ENCODE measurements at regions not wholly inside any gene's neighbourhood (a gene's known extent, or its start where the extent isn't known, plus 50 kb on each side); places are given as distances from the start of the nearest gene placed in this dataset.
"Not testable (repeated sequence)": the region's sequence is repeated elsewhere in the genome, so short reads cannot be mapped to it uniquely, and the experiment has no call there.

DNA sequence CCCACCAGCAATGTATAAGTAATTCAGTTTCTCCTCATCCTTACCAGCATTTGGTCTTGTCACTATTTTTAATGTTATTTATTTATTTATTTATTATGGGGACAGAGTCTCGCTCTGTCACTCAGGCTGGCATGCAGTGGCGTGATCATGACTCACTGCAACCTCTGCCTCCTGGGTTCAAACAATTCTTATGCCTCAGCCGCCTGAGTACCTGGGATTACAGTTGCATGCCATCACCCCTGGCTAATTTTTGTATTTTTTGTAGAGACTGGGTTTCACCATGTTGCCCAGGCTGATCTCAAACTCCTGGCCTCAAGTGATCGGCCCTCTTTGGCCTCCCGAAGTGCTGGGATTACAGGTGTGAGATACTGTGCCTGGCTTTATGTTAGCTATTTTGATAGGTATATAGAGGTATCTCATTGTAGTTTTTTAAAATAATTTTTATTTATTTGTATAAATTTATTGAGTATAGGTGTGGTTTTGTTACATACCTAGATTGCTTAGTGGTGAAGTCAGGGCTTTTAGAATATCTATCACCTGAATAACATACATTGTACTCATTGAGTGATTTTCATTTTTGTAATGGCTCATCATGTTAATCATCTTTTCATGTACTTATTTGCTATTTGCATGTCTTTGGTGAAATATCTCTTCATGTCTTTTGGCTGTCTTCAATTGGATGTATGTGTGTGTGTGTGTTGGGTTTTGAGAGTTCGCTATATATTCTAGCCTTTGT, 53.3 kb downstream of the TANC2 start:
- DNase-seq = no peak

DNA sequence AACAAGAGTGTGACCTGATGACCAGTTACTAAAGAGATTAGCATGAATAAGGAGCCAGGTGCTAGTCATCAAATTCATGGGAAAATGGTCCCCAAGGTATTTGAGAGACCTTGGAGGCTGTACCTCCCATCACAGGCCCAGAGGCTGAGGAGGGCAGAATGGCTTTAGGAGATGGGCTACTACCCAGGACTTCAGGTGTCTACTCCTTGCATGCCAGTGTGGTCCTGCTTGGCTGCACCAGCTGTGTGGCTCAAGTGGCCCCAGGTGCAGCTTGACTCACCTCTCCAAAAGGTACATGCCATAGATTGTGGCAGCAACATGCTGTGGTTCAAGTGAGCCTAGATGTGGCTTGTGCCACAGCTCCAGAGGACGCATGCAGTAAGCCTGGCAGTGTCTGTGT, 56.5 kb downstream of the TANC2 start:
- no peak for DNase-seq

DNA sequence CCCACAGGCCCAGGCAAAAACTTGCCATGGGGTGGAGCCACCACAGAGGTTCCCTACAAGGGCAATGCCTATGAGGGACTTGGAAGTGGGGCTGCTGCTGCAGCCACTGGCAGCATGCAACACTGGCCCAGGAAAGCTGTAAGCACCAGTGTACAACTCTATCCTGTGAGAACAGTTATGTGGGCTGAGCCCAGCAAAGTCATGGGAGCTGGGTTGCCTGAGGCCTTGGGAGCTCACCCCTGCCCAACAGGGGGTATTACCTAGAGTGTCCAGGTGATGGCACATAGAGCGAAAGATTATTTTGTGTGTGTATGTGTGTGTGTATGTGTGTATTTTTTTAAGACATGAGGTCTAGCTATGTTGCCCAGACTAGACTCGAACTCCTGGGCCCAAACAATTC, 57.0 kb downstream of the TANC2 start:
- DNase-seq = no peak

DNA sequence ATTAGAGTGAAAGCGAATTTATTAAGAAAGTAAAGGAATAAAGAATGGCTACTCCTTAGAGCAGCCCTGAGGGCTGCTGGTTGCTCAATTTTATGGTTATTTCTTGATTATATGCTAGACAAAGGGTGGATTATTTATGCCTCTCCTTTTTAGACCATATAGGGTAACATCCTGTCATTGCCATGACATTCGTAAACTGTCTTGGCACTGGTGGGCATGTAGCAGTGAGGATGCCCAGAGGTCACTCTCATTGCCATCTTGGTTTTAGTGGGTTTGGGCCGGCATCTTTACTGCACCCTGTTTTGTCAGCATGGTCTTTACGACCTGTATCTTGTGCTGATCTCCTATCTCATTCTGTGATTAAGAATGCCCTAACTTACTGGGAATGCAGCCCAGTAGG, 58.2 kb downstream of the TANC2 start:
- no peak for DNase-seq

DNA sequence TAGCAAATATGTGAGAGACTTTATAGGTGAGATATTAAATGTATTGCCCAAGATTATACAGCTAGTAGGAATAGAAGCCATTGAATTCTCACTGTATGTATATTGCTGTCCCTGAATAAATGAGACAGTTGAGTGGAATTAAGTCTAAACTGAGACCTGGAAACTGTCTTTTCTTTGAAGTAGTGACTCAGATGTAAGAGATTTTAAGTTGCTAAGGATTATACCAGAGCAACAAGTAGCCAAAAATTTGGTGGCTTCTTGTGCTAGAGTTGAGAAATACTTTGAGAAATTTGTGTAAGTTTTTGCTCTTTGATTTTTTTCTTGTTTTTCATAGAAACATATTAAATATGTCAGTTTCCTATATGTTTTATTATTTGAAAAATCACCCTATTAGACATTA, 58.7 kb downstream of the TANC2 start:
- DNase-seq = no peak

DNA sequence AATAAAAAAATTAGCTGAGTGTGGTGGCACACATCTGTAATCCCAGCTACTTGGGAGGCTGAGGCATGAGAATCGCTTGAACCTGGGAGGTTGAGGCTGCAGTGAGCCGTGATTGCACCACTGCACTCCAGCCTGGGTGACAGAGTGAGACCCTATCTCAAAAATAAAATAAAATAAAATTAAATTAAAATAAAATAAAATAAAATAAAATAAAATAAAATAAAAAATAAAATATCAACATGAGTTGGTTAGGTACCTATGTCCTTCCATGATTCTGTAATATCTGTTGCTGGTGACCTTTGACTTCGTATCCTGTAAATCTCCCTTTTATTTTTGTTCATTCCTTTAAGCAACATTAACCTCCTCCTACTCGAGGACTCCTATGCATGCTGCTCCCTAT, 59.6 kb downstream of the TANC2 start:
- DNase-seq = not testable (repeated sequence)

DNA sequence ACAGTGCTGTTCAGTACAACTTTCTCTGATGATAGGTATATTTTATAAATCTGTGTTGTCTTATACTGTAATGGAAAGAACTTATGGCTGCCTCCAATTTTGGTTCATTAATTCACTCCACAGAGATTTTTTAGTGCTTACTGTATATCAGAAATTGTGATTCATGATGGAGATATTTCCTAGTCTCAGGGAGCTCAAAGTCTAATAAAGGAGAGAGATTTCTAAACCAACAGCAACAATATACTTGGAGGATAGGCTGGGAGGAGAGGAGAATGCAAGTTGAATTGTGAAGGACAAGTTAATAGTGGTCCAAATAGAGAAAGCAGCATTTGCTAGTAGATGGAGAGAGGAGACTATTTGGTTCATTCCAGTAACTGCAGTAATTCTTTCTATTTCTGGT, 63.5 kb downstream of the TANC2 start:
- DNase-seq = no peak

DNA sequence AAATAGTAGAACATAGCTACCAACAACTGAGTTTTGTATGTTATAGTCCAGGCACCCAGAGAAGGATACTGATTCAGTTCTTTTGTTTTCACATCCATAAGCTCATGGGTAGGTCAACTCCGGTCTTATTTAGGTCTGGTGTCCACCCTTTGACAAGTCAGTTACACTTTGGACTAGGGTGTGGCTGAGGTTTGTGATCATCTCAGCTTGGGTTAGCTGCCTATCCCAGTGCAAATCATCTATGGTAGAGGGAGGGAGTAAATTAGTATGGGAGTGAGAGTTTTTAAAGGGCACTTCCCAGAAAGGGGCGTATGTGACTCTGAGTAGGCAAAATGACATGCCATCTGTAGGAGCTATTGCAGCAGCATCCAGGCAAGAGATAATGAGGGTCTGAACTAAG, 66.1 kb downstream of the TANC2 start:
- DNase-seq = no peak

DNA sequence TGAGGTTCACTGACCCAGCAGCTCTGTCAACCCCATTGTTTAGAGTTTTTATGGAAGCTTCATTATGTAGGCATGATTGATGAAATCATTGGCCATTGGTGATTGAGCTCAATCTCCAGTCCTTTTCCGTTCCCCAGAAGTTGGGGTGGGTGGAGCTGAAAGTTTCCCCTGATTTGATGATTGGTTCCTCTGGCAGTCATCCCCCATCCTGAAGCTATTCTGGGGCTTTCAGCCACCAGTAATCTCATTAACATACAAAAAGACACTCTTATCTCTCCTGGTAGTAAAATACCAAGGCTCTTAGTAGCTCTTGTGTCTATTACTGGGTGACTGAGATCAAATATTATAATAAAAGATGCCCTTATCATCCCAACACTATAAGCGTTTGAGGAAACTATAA, 67.1 kb downstream of the TANC2 start:
- no peak for DNase-seq

DNA sequence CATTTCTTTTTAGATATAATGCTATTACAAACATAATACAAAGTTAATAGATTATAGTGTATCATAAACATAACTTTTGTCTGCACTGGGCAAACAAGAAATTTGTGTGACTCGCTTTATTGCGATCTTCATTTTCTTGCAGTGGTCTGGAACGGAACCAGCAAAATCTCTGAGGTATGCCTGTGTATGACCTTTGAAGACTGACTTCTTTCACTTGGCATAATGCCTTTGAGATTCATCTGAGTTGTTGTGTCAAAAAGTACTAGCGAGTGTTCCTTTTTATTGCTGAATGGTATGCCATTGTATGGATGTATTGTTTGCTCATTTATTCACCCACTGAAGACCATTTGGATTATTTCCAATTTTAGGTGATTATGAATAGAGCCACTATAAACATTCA, 69.2 kb downstream of the TANC2 start:
- no peak for DNase-seq

DNA sequence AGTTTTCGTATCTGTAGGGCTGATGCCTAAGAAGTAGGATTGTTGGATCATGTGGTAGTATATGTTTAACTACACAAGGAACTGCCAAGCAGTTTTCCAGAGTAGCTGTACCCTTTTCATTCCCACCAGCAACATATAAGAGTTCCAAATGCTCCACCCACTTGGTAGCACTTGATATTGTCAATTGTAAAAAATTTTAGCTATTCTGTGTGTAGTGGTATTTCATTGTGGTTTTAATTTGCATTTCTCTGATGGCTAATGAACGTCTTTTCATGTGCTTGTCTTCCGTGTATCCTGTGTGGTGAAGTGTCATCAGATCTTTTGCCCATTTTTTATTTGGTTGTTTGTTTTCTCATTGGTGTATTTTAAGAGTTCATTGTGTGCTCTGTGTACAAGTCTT, 69.7 kb downstream of the TANC2 start:
- no peak for DNase-seq

DNA sequence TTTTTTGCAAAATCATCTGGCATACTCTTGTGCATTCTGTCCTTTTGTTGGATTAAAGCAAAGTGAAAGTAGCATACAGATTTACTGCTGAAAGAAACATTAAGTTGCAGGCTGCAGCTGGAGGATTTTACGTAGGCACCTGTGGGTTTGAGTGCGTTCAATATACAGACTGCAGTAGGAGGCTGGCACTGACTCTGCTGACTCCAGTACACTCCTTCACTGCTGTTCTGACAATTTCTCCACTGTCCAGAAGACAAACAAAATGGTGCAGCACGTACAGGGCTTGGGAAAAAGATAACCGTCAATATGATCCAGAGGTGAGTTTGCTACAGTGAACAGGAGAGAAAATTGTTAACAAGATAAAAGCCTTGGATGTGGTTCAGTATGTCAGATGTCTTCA, 73.3 kb downstream of the TANC2 start:
- DNase-seq = peak; percentile 6

DNA sequence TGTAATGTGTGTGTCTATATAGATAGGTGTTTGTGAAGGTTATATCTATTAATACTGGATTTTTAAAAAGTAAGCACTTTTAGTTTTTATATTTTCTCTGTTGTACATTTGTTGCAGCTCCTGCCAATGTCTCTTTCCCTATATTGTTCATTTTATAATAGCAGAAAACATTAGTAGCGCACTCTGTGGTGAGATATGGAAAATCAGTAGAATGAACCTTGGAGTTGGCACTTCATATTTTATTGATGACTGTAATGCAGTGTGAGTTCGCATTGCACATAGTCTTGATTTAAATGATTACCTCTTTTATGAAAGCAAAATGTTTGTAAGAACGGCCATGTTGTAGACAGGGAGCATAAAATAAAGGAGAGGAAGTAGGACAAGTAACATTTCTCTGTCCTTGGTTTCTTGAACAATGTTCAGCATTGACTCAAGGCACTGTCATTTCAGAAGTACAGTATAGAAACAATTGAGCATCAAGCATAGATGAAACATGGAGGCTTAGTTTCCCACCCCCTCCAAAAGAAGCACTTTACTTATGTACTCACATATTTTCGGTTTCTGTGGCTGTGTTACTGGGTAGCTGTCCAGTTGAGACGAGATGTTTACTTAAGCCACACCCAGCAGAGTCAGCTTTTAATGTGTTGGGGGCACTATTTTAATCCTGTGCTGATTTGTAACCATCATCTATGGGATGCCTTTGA, 74.0 kb downstream of the TANC2 start:
- DNase-seq = peak; percentile 11

DNA sequence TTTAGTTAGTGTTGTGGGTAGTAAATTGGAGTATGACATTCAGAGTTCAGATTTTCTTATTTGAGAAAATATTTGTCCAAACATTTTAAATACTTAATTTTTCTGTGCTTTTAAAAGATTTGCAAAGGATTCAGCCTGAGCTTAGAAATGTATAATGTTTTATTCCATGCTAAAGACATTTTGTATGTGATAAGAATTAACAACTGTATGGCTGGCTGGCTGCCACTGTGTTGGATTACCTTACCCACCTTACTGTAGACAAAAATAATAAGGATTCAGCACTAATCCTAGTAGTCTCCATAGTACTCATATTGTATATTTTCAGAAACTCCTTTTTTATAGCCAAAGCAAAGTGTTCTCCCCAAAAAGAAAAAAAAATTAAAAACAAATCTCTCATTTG, 74.8 kb downstream of the TANC2 start:
- no peak for DNase-seq

DNA sequence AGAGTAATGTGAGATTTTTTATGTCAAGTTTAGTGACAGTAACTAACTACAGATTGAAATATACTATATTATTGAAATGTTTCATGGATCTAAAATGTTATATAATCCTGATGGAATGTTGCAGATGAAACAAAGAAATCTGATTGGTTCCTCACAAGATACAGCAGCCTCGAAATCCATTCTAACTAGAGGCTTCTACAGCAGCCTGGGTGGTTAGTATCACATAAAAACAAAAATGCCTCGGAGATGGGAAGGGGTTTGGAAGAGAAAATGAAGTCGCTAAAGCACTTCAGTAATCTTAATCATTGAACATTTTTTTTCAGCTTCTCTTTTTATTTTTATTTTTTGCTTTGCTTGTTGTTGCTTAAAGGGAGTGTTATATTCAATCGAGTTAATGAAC, 75.2 kb downstream of the TANC2 start:
- peak; percentile 10 for DNase-seq

DNA sequence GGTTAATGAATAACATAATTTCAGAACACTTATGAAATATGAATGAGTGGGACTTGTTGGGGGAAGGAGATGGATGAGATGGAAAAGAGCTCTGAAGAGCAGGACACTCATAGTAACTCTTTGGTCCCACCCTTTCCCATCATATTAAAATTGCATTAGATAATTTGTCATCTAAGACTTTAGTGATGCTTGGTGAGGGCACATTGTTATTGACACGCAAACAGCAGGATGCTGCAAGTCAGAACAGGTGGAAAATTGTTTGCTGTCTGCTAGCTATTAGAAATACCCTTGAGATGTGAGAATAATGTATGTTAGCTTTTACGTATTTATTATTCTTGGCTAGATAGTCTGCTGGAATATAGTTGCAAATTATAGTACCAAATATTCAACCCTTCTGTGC, 75.7 kb downstream of the TANC2 start:
- peak; percentile 19 for DNase-seq

DNA sequence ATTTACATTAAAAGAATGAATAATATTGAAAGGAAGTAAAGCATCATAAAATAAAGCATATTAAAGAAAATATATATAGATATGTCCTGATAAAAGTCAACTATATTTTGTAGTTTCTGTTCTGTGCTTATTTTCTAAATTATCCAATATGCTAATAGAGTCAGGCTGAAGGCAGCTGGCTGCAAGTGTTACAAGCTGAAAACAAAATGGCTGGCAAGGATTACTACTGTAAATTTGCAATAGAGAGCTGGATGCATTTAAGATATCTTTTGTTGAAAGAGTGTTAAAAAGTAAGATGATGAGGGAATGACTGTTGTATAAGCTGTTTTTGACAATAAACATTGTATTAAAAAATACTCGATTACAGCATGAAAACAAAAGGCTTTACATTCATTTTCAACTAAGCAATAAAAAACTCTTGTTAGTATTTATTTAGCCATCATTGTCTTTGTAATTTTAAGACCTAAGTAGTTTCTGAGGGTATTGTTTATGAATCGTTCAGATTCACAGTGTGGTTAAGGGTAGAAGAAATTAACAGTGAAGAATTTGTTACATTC, 76.3 kb downstream of the TANC2 start:
- no peak for DNase-seq

DNA sequence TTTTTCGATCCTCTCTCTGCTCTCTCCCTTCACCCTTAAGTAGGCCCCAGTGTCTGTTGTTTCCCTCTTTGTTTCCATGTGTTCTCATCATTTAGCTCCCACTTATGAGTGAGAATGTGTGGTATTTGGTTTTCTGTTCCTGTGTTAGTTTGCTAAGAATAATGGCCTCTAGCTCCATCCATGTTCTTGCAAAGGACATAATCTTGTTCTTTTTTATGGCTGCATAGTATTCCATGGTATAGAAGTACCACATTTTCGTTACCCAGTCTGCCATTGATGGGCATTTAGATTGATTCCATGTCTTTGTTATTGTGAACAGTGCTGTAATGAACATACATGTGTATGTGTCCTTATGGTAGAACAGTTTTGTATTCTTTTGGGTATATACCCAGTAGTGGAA, 91.5 kb downstream of the TANC2 start:
- DNase-seq = not testable (repeated sequence)

DNA sequence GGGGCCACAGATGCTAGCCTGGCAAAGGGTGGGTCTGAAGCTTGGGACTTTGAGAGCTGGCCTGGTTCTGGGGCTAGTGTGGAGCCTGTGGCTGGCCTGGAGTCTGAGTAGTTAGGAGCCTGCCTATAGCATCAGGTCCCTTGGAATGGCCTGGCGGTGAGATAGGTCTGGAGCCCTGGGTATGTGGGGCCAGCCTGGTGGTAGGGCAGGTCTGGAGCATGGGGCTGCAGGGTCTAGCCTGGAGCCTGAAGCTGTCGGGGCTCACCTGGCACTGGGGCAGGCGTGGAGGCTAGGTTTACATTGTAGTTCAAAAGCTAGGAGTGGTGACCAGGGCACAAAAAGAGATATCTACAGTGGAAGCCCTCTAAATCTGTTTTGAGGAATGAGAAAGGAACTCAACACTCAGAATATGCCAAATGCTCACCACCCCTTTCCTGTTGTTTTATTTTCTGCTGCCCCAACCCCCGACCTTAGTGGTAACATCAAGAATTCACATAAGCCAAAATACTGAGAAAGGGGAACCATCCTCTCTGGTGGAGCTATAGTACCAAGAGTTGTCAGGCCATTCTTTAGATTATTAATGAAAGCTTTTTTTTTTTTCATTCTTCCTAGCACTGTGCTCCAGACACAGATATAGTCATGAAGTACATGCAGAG, 100.3 kb downstream of the TANC2 start:
- DNase-seq = no peak

DNA sequence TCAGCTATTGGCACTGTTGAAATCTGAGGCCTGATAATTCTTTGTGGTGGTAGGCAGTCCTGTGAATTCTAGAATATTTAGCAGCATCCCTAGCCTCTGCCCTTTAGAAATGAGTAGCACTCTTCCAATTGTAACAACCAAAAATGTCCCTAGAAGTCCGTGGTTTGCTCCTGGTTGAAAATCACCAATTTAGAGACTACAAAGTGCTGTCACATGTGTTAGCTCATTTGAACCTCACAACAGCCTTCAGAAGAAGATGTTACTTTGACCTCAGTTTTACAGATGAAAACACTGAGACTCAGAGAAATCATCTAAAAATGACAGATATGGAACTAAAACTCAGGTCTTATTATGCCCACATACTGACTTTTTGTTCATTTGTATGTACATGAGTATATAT, 103.2 kb downstream of the TANC2 start:
- no peak for DNase-seq

DNA sequence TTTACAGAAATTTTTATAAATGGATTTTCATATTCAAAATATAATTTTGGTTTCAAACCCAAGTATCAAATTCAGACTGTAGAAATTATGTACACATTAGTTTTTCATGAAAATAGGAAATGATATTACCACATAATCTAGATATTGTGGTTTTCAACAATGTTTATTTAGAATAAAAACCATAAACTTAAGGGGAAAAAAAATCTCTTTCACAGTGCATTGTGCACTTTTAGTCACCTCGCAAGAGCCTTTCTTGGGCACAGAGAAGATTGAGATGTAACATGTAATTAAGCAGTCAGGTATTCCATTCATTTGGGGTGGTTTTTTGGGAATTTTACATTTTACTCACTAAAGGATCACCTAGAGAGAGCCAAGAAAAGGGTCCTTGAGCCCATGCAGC, 104.0 kb downstream of the TANC2 start:
- DNase-seq = no peak

DNA sequence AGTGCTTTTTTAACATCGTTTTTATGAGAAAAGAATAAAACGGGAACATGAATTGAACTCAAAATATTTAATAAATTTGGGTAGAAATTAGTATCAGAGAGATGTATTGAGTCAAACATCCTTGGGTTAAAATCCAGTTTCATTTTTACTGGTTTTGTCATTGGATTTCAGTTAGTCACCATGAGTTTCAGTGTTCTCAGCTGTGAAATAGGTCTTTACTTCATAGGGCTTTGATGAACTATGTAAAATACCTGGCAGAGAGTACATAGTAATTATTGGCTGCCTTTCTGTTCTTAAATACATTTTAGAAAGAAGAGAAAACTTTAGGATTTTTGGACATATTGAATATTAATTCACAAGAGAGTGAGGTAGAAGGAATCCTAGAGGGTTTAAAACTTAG, 105.8 kb downstream of the TANC2 start:
- DNase-seq = no peak

DNA sequence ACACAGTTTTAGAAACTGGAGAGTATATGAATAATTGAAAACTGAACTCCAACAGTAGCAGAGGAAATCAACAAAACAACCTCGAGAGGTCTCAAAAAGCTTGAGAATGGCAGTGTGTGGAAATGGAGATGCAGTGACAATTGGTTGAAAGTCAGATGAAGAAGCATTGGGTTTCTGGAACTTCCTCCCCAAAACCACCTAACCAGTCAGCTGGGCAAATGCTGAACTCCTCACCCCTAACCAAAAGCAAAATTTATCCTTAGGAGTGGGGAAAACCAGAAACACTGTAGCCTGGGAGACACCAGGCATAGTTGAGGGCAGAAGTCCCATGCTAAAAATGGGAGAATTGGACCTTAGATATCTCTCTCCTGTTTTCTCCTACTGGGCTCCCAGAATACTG, 109.9 kb downstream of the TANC2 start:
- no peak for DNase-seq

DNA sequence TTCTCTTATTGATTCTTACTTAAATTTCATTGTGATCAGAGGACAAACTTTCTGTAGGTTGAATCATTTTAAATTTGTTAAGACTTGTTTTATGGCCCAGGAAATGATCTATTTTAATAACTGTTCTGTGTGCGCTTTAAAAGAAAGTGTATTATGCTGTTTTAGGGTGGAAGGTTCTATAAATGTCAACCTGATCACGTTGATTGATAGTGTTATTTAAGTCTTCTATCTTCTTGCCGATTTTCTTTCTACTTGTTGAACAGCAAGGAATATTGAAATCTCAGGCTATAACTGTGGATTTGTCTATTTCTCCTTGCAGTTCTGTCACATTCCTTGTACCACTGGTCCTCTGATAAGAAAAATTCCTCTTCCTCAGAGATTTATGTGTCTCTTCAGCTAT, 112.7 kb downstream of the TANC2 start:
- DNase-seq = no peak
